HEK293T (cell line): ENCODE measurements at regions not wholly inside any gene's neighbourhood (a gene's known extent, or its start where the extent isn't known, plus 50 kb on each side); places are given as distances from the start of the nearest gene placed in this dataset.

Source experiments
- CTCF ChIA-PET: fragments of 350-600 bp; formaldehyde crosslinking; extraction: SDS; loops from one replicate; lab custom pipeline; 2021; ENCODE audit warnings: antibody characterized with exemption, inconsistent platforms; lab: Yijun Ruan, JAX
- POLR2A ChIA-PET: fragments of 350-600 bp; formaldehyde crosslinking; extraction: SDS; loops from one replicate; lab custom pipeline; 2020; ENCODE audit warnings: antibody characterized with exemption, inconsistent platforms; lab: Yijun Ruan, JAX
- DNase-seq: peaks from one replicate; pipeline ENCODE4 v3.0.0; 2012; ENCODE audit warnings: mixed read lengths; ENCODE audit errors: extremely low spot score
- ARNT ChIP-seq: fragments of 450-650 bp; IDR thresholded peaks from 2 replicates; pipeline ENCODE4 v1.6.1; 2017; ENCODE audit warnings: mild to moderate bottlenecking
- BHLHE40 ChIP-seq: fragments of 450-650 bp; IDR thresholded peaks from 2 replicates; pipeline ENCODE4 v1.6.1; 2016; ENCODE audit warnings: mild to moderate bottlenecking, moderate library complexity, borderline replicate concordance
- CTBP1 ChIP-seq: fragments of 450-650 bp; IDR thresholded peaks from 2 replicates; pipeline ENCODE4 v1.6.1; 2016; ENCODE audit warnings: borderline replicate concordance
- ELF4 ChIP-seq: fragments of 450-650 bp; IDR thresholded peaks from 2 replicates; pipeline ENCODE4 v1.6.1; 2017; ENCODE audit warnings: antibody characterized with exemption
- FOXA1 ChIP-seq: fragments of 450-650 bp; IDR thresholded peaks from 2 replicates; pipeline ENCODE4 v1.6.1; 2016; ENCODE audit warnings: mild to moderate bottlenecking
- FOXK2 ChIP-seq: fragments of 450-650 bp; IDR thresholded peaks from 2 replicates; pipeline ENCODE4 v1.6.1; 2016; ENCODE audit warnings: mild to moderate bottlenecking
- FOXM1 ChIP-seq: fragments of 450-650 bp; IDR thresholded peaks from 2 replicates; pipeline ENCODE4 v1.6.1; 2017; ENCODE audit warnings: mild to moderate bottlenecking, borderline replicate concordance
- HDGF ChIP-seq: fragments of 450-650 bp; IDR thresholded peaks from 2 replicates; pipeline ENCODE4 v1.6.1; 2017; ENCODE audit warnings: antibody characterized with exemption, borderline replicate concordance
- L3MBTL2 ChIP-seq: fragments of 450-650 bp; conservative IDR thresholded peaks from 2 replicates; pipeline ENCODE4 v1.6.1; 2016; ENCODE audit warnings: mild to moderate bottlenecking
- LEF1 ChIP-seq: fragments of 450-650 bp; IDR thresholded peaks from 2 replicates; pipeline ENCODE4 v1.6.1; 2017; ENCODE audit warnings: mild to moderate bottlenecking, borderline replicate concordance
- NFRKB ChIP-seq: fragments of 450-650 bp; IDR thresholded peaks from 2 replicates; pipeline ENCODE4 v1.6.1; 2016; ENCODE audit warnings: mild to moderate bottlenecking, moderate library complexity
- SP1 ChIP-seq: fragments of 450-650 bp; IDR thresholded peaks from 2 replicates; pipeline ENCODE4 v1.6.1; 2017
- SUZ12 ChIP-seq: fragments of 450-650 bp; IDR thresholded peaks from 2 replicates; pipeline ENCODE4 v1.6.1; 2016; ENCODE audit warnings: mild to moderate bottlenecking
- TARDBP ChIP-seq: fragments of 450-650 bp; IDR thresholded peaks from 2 replicates; pipeline ENCODE4 v1.6.1; 2016
- ZNF384 ChIP-seq: fragments of 450-650 bp; IDR thresholded peaks from 2 replicates; pipeline ENCODE4 v1.6.1; 2016
- TF ChIP-seq, protein P1 (sequence below): fragments of 450-650 bp; IDR thresholded peaks from 2 replicates; pipeline ENCODE4 v1.6.1; 2016

DNA sequence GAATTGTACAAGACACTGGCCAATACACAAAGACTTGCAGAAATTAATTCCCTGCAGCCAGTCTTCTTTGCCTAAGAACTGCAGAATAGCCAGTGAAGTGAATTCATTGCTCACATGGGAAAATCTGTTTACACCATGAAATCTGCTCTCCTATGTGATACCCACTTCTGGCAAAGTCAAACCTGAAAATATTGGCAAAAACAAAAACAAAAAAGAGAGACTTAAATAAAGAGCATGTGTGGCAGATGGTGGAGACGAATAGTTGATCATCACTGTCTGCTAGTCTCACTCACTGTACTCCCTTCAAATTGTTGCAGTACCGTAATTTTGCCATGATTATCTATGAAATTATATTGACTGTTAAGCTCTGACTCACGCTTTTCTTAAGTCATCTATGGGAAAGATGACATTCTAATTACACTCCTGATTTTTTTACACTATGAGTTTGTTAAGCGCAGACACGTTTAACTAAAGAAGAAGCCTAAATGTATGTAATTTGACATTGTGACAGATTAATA is 406.8 kb downstream of the PCDH7 start:
- TF ChIP-seq L3MBTL2, result no peak
- TF ChIP-seq FOXK2, result no peak
- DNase-seq, result no peak
- ChIA-PET POLR2A (no interaction called here), CTCF (no interaction called here)

DNA sequence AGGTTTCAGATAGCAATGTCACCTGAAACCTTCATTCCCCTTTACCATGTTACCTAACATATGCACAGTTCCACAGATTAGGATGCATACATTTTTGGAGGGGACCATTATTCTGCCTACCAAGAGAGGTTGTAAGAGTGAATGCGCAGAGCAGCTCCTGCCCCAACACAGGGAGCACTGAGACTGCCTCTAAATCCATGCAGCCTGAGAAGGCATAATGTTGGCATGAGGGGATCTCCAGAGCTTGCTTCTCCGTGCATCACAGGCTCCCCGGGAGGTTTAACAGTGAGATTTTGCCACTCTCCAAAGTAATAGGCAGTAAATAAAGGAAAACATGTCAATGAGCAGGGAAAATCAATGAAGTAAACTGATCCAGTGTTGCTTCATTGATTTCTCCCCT is 410.8 kb downstream of the PCDH7 start:
- ChIA-PET CTCF (no interaction called here), POLR2A (no interaction called here)
- no peak for TF ChIP-seq HDGF
- TF ChIP-seq ELF4, result no peak
- no peak for TF ChIP-seq L3MBTL2
- TF ChIP-seq SP1, result no peak
- TF ChIP-seq LEF1, result no peak
- no peak for TF ChIP-seq TARDBP
- no peak for TF ChIP-seq ZNF384
- no peak for TF ChIP-seq FOXM1
- TF ChIP-seq BHLHE40, result no peak
- TF ChIP-seq, protein P1, sequence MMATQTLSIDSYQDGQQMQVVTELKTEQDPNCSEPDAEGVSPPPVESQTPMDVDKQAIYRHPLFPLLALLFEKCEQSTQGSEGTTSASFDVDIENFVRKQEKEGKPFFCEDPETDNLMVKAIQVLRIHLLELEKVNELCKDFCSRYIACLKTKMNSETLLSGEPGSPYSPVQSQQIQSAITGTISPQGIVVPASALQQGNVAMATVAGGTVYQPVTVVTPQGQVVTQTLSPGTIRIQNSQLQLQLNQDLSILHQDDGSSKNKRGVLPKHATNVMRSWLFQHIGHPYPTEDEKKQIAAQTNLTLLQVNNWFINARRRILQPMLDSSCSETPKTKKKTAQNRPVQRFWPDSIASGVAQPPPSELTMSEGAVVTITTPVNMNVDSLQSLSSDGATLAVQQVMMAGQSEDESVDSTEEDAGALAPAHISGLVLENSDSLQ, result no peak
- TF ChIP-seq FOXA1, result no peak
- no peak for TF ChIP-seq ARNT
- TF ChIP-seq NFRKB, result no peak
- TF ChIP-seq SUZ12, result no peak
- DNase-seq, result no peak

DNA sequence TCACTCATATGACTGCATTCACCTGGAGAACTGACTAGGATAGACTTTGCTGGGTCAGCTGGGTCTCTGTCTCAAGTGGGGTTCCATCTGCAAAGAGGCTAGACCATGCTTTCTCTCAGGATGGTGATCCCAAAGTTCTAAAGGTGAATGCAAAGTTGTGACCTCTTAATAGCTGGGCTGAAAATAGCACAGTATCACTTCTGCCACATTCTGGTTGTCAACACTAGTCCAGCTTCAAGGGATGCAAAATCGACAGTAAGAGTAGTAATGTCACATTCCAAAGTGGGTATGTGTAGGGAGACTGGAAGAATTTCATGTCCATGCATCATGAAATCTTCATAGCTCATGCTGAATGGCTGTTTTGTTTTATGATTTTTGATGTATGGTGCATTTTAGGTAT is 414.6 kb downstream of the PCDH7 start:
- TF ChIP-seq LEF1, result no peak
- POLR2A ChIA-PET, result no interaction called here
- CTCF ChIA-PET, result no interaction called here

DNA sequence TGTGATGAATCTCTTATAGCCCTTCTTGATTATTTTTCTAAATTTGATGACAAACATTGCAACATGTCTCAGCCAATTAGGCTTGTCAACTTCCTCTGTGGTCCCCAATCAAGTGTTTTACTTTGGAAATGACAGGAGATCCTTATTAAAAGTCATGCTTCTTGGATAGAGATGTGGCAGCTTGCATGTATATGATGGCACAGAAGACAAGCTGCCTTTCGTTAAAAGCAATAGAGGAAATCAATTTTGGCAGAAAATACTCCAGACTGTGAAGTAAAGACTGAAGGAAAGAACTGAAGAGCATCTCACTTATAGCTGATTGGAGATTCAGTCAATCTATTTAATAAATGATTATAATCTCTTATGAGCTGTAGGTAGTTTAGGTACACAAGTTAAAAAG is 419.6 kb downstream of the PCDH7 start:
- DNase-seq, result no peak
- POLR2A ChIA-PET, result no interaction called here
- no peak for TF ChIP-seq ELF4
- TF ChIP-seq BHLHE40, result no peak
- TF ChIP-seq LEF1, result no peak
- TF ChIP-seq CTBP1, result no peak
- TF ChIP-seq TARDBP, result no peak
- TF ChIP-seq SUZ12, result no peak
- no peak for TF ChIP-seq ARNT
- no peak for TF ChIP-seq ZNF384
- no peak for TF ChIP-seq HDGF
- TF ChIP-seq FOXA1, result no peak
- no peak for TF ChIP-seq FOXK2
- no peak for TF ChIP-seq NFRKB
- TF ChIP-seq SP1, result no peak
- TF ChIP-seq, protein P1, result no peak
- no peak for TF ChIP-seq L3MBTL2
- TF ChIP-seq FOXM1, result no peak
- CTCF ChIA-PET, result no interaction called here

More for the DNA sequence above, 414.6 kb downstream of the PCDH7 start:
- no peak for DNase-seq

DNA sequence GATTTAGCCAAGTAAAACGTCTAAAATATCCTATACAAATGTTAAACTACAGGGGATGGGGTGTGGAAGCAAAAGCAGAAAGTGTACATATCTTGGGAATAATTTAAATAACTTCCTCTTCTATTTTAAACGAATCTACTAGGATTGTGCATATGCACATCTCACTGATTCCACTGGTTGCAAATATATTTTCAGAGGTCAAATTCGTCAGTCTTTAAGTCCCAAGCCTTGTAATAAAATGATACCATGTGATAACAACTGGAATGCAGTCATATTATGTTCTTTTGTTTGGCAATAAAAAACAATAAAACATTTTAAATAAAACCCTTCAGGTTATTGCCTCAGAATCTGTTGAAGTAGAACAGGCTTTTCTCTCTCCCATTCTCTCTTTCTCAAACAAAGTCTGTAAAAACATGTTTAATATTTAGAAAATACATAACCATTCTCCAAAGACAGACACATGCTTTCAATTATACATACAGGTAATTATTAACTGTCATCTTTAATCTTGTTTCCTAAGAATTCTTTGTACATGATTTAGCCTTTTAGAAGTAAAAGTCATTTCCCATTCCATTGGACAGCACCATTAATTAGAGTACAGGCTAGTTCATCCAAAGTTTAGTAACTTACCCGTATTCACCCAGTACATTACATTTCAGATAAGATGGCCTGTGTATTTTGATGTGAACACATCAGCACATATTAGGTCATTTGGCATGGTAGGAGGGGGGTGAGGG is 421.1 kb downstream of the PCDH7 start:
- POLR2A ChIA-PET, result no interaction called here
- TF ChIP-seq BHLHE40, result no peak
- TF ChIP-seq HDGF, result no peak
- no peak for TF ChIP-seq SUZ12
- no peak for TF ChIP-seq ELF4
- TF ChIP-seq FOXK2, result no peak
- TF ChIP-seq SP1, result no peak
- TF ChIP-seq FOXM1, result no peak
- no peak for TF ChIP-seq L3MBTL2
- TF ChIP-seq NFRKB, result no peak
- TF ChIP-seq ARNT, result no peak
- no peak for TF ChIP-seq ZNF384
- no peak for TF ChIP-seq FOXA1
- no peak for TF ChIP-seq LEF1
- TF ChIP-seq, protein P1, result no peak
- CTCF ChIA-PET, result no interaction called here
- no peak for DNase-seq

DNA sequence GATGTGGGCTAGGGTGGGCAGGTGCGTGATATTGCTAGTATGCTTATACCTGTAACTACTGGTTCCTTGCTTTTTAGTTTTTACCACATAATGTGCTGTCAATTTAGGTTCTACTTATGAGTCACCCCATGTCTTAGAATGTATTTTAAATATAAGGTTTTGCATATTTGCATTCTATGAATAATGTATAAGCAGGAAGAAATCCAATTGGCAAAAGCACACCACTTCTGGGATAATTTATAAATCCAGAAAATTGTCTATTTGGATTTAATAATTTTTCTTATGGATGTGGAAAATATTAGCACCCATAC is 421.6 kb downstream of the PCDH7 start:
- ChIA-PET CTCF (no interaction called here), POLR2A (no interaction called here)
- no peak for DNase-seq
- TF ChIP-seq FOXM1 (no peak), L3MBTL2 (no peak), TARDBP (no peak), NFRKB (no peak), CTBP1 (no peak)

DNA sequence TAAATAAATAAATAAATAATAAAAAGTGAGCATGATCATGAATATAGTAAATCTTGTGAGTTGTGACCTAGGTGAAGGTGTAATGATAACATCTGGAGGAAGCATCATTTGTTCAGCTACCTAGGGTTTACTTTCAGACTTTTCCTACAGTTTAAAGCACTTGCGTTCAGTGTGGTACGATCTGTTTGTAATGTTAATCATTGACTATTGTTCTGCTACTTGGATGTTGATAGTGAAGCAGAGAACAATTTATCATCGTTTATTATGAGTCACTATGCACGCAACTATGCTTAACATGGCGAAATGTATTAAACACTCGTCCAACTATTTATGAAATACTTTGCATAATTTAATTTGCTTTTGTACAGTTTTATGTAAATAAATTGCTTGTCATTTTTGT is 426.2 kb downstream of the PCDH7 start:
- DNase-seq, result no peak
- TF ChIP-seq SP1, result no peak
- CTCF ChIA-PET, result no interaction called here
- POLR2A ChIA-PET, result no interaction called here

DNA sequence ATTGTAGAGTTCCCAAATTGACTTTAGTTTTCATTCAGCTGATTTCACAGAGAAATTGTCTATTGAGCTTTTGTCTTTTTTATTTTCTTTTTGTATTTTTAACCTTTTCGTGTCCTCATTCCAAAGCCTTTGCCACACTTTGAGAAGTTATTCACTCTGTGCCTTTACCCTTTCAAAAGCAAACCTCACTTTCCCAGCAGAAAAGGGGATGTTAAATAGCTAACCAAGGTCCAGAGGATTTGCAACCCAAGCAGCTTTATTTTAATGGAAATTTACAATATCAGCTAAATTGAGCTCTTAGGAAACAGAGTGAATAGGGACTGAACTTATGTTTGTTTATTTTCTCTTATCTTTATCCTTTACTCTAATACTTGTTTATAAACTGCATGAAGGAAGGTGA is 428.8 kb downstream of the PCDH7 start:
- DNase-seq, result no peak
- no peak for TF ChIP-seq ARNT
- no peak for TF ChIP-seq SUZ12
- TF ChIP-seq, protein P1, result no peak
- TF ChIP-seq SP1, result no peak
- TF ChIP-seq LEF1, result no peak
- TF ChIP-seq CTBP1, result no peak
- TF ChIP-seq HDGF, result no peak
- no peak for TF ChIP-seq ELF4
- TF ChIP-seq FOXA1, result no peak
- no peak for TF ChIP-seq NFRKB
- no peak for TF ChIP-seq FOXK2
- no peak for TF ChIP-seq TARDBP
- TF ChIP-seq FOXM1, result no peak
- TF ChIP-seq ZNF384, result no peak
- no peak for TF ChIP-seq BHLHE40

More for the DNA sequence above, 428.8 kb downstream of the PCDH7 start:
- ChIA-PET CTCF (no interaction called here), POLR2A (no interaction called here)
